HUES48 (cell line): ENCODE measurements at regions not wholly inside any gene's neighbourhood (a gene's known extent, or its start where the extent isn't known, plus 50 kb on each side); places are given as distances from the start of the nearest gene placed in this dataset.

Source experiments
- H3K27ac ChIP-seq: one replicate; pipeline ENCODE4 v1.7.0; 2013; ENCODE audit warnings: low read depth, low read length, inconsistent platforms
- H3K27me3 ChIP-seq: 2 replicates; pipeline ENCODE4 v1.6.1; 2013; ENCODE audit warnings: mild to moderate bottlenecking, low read length; ENCODE audit not compliant: control insufficient read depth, insufficient read depth
- H3K36me3 ChIP-seq: 2 replicates; pipeline ENCODE4 v1.6.1; 2013; ENCODE audit warnings: low read length; ENCODE audit not compliant: control insufficient read depth, insufficient read depth
- H3K4me1 ChIP-seq: 2 replicates; pipeline ENCODE4 v1.6.1; 2013; ENCODE audit warnings: mild to moderate bottlenecking, low read length; ENCODE audit not compliant: control insufficient read depth, insufficient read depth
- H3K4me3 ChIP-seq: 2 replicates; pipeline ENCODE4 v1.5.1; 2013; ENCODE audit warnings: mild to moderate bottlenecking, low read depth, low read length
- H3K9ac ChIP-seq: 2 replicates; pipeline ENCODE4 v1.6.1; 2013; ENCODE audit warnings: mild to moderate bottlenecking, low read depth, low read length, moderate library complexity
- H3K9me3 ChIP-seq: 2 replicates; pipeline ENCODE4 v1.6.1; 2013; ENCODE audit warnings: low read length; ENCODE audit not compliant: control insufficient read depth, insufficient read depth

DNA sequence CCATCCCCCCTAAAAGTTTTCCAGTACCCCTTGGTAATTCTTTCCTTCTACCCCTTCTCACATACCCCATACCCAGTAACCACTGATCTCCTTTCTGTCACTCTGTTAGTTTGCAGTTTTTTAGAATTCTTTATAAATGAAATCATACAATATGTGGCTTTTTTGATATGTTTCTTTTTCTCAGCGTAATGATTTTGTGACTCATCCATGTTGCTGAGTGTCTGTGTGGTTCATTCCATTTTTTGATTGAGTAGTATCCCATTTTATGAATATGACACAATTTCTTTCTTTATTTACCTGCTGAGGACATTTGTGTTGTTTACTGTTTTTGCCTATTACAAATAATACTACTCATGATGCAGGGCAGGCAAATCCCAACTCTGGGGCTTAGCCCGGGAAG is 1605.3 kb downstream of the BRINP3 start:
- Histone ChIP-seq H3K27ac (no peak overlapping the region), H3K27me3 (no peaks in the 10 kb centered on the region), H3K4me3 (no peak overlapping the region), H3K9ac (no peak overlapping the region), H3K4me1 (no peaks in the 10 kb centered on the region), H3K9me3 (no peaks in the 10 kb centered on the region), H3K36me3 (no peaks in the 10 kb centered on the region)

DNA sequence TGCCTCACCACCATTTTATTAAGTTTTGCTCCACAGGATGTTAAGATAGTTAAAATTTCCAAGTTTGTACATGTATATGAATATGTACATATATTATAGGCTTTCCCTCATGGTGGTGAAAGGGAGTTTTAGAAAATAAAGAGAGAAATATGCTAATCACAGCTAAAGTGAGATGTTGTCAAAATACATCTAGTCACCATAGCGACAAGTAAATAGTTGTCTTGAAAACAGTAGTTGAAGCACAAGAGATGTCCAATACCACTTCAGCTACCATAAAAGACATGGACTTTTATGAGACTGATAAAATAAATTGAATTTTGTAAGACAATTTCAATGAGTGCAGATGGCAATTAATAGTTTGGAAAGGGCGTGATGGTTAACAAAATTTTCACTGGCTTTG is 1600.0 kb downstream of the BRINP3 start:
- H3K36me3 ChIP-seq = no peaks in the 10 kb centered on the region
- no peaks in the 10 kb centered on the region for H3K4me1 ChIP-seq
- H3K4me3 ChIP-seq = no peak overlapping the region
- no peaks in the 10 kb centered on the region for H3K27me3 ChIP-seq
- H3K9ac ChIP-seq = no peak overlapping the region
- no peak overlapping the region for H3K27ac ChIP-seq
- no peaks in the 10 kb centered on the region for H3K9me3 ChIP-seq

DNA sequence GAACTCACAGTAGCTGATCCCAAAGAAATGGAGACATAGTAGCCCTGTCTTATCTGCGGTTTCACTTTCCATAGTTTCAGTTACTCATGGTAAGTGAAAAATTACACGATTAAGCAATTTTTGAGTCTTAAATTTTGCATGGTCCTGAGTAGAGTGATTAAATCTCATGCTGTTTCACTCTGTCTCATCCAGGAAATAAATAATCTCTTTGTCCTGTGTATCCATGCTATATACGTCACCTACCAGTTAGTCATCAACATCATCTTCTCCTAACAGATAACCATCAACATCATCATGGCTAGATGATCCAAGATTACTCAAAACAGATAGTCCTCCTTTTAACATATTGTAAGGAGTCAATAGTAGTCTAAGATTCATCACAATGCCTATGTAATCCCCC is 1589.3 kb downstream of the BRINP3 start:
- no peak overlapping the region for H3K27ac ChIP-seq
- no peaks in the 10 kb centered on the region for H3K4me1 ChIP-seq

DNA sequence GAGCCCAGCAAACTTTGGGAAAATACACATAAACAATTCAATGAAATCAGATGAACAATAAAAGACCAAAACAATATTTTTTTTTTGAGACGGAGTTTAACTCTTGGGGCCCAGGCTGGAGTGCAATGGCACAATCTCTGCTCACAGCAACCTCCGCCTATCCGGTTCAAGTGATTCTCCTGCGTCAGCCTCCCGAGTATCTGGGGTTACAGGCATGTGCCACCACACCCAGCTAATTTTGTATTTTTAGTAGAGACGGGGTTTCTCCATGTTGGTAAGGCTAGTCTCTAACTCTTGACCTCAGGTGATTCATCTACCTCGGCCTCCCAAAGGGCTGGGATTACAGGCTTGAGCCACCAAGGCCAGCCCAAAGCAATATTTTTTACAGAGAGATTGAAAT is 1588.5 kb downstream of the BRINP3 start:
- no peaks in the 10 kb centered on the region for H3K27me3 ChIP-seq
- no peak overlapping the region for H3K27ac ChIP-seq
- no peak overlapping the region for H3K4me3 ChIP-seq
- H3K4me1 ChIP-seq = no peaks in the 10 kb centered on the region
- H3K9me3 ChIP-seq = no peaks in the 10 kb centered on the region
- no peaks in the 10 kb centered on the region for H3K36me3 ChIP-seq
- H3K9ac ChIP-seq = no peak overlapping the region

More for the DNA sequence above, 1589.3 kb downstream of the BRINP3 start:
- H3K27me3 ChIP-seq = no peaks in the 10 kb centered on the region
- no peaks in the 10 kb centered on the region for H3K36me3 ChIP-seq
- no peak overlapping the region for H3K4me3 ChIP-seq
- H3K9me3 ChIP-seq = no peaks in the 10 kb centered on the region
- H3K9ac ChIP-seq = no peak overlapping the region

DNA sequence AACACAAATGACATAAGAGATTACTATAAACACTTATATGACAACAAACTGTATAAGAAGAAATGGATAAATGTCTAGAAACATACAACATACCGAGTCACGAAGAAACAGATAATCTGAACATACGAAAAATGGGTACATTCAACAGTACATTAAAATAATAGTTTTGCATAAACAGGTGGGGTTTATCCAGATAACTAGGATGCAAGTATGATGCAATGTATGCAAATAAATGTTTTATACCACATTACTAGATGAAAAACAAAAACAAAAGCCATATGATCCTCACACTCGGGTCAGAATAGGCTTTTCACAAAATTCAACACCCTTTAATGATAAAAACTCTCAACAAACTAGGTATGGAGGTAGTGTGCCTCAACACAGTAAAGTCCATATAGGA is 1585.7 kb downstream of the BRINP3 start:
- H3K4me1 ChIP-seq = no peaks in the 10 kb centered on the region
- H3K9me3 ChIP-seq = no peaks in the 10 kb centered on the region
- H3K4me3 ChIP-seq = no peak overlapping the region
- no peaks in the 10 kb centered on the region for H3K36me3 ChIP-seq
- no peaks in the 10 kb centered on the region for H3K27me3 ChIP-seq
- H3K27ac ChIP-seq = no peak overlapping the region
- H3K9ac ChIP-seq = no peak overlapping the region

DNA sequence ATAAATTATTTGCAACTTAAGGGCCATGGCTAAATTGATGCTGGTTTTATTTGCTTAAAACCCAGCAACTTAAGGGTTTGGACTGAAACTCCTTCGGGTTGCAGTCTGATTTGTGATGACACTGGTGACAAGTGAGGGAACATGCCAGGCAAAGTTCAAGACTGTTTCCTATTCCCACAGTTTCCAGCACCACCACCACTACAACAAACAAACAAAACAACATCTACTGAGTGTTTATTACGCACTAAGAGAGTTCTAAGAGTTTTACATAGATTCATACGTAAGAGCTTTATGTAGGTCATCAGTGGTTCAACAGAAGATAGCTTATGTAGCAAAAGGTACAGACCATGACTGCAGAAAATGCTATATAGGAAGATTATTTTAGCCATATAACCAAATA is 1582.1 kb downstream of the BRINP3 start:
- no peaks in the 10 kb centered on the region for H3K4me1 ChIP-seq
- H3K9me3 ChIP-seq = no peaks in the 10 kb centered on the region; the same call in 1 of the 2 replicates
- no peaks in the 10 kb centered on the region for H3K27me3 ChIP-seq

DNA sequence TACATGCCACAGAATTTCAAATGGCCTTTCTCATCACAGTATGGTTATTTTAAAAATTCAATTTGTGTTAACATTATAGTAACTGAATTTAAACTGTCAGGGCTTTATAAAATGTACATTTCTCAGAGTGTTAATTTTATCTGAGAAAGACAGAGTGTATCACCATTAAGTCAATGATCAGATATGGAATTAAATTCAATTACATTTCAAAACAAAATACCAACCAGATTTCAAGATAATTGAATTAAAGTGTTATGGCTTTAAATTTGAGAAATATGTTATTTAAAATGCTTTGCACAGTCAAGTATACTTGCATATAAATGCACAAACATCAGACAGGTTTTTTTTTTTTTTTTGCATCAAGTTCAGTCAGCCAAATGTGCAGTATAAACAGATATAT is 1574.4 kb downstream of the BRINP3 start:
- Histone ChIP-seq H3K27me3 (no peaks in the 10 kb centered on the region), H3K27ac (no peak overlapping the region), H3K4me1 (no peaks in the 10 kb centered on the region), H3K9ac (no peak overlapping the region), H3K9me3 (no peaks in the 10 kb centered on the region), H3K4me3 (no peak overlapping the region), H3K36me3 (no peaks in the 10 kb centered on the region)

More for the DNA sequence above, 1582.1 kb downstream of the BRINP3 start:
- Histone ChIP-seq H3K27ac (no peak overlapping the region), H3K9ac (no peak overlapping the region), H3K4me3 (no peak overlapping the region), H3K36me3 (no peaks in the 10 kb centered on the region)

DNA sequence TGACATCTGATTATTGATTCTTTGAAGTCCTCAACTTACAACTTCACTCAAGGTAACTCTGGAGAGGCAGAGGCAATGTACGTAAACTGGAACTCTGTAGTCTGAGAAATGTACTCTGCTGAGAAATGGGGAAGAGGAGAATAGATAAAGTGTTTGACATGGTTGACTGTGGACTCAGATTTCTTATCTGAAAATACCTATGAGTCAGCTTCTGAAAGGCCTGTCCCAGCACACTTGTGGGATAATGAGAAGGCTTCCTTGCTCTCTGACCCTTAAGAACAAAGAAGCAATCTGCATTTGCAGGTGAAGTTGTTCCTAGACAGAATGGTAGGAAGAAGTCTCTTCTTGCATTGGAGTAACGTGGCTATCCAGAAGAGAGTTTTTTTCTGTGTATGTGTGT is 1573.5 kb downstream of the BRINP3 start:
- Histone ChIP-seq H3K9me3 (no peaks in the 10 kb centered on the region), H3K36me3 (no peaks in the 10 kb centered on the region), H3K4me3 (no peak overlapping the region), H3K27me3 (no peaks in the 10 kb centered on the region), H3K9ac (no peak overlapping the region), H3K27ac (no peak overlapping the region), H3K4me1 (no peaks in the 10 kb centered on the region)

DNA sequence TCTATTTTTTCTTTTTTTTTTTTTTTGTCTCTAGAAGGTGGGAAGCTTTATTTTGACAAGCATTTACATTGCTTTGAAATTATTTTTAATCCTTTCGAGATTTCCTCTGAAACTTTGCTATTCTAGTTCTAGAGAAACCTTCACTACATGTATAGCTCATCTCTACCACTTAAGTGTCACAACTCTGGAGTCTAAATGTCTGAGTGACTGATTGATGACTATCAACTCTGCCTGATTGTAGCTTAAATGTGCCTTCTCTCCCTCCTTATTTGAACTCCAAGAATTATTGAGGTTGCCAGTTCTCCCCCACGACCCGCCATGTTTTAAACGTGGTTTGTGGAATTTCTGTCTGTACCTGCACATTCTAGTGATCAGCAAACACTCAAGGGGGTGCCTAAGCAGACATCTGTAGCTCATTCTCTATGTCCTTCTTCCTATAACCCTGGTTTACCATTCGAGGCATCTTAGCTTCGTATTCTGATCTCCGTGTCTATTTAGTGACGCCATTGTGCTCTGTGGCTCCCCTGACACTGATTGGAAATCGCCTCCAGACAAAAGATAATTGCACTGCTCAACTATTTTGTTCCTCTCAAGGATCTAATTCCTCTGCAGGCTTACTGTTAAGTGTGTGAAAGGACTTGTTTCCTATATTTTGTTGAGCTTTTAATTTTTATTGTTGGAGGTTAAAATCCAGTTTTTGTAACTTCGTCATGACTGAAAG is 1570.6 kb downstream of the BRINP3 start:
- H3K4me3 ChIP-seq = no peak overlapping the region
- H3K27me3 ChIP-seq = no peaks in the 10 kb centered on the region
- H3K27ac ChIP-seq = no peak overlapping the region
- no peaks in the 10 kb centered on the region for H3K9me3 ChIP-seq
- H3K9ac ChIP-seq = no peak overlapping the region
- no peaks in the 10 kb centered on the region for H3K36me3 ChIP-seq
- no peaks in the 10 kb centered on the region for H3K4me1 ChIP-seq

DNA sequence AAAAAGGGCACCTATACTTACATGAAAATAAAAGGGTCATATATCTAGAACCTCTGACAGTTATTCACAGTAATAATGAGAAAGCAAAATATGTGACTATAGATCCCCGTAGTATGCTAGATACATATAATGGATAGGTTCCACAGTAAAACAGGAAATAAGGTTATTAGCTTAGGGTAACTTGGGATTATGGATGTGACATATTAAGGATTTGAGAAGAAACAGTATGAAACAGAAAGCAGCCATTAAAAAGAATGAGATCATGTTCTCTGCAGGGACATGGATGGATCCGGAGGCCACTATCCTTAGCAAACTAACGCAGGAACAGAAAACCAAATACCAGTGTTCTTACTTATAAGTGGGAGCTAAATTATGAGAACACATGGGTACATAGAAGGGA is 1547.3 kb downstream of the BRINP3 start:
- Histone ChIP-seq H3K4me3 (no peak overlapping the region), H3K9me3 (no peaks in the 10 kb centered on the region), H3K4me1 (peaks cover 11% of the 10 kb centered on the region; the same call in 1 of the 2 replicates), H3K9ac (no peak overlapping the region), H3K27ac (no peak overlapping the region), H3K27me3 (no peaks in the 10 kb centered on the region), H3K36me3 (no peaks in the 10 kb centered on the region)

DNA sequence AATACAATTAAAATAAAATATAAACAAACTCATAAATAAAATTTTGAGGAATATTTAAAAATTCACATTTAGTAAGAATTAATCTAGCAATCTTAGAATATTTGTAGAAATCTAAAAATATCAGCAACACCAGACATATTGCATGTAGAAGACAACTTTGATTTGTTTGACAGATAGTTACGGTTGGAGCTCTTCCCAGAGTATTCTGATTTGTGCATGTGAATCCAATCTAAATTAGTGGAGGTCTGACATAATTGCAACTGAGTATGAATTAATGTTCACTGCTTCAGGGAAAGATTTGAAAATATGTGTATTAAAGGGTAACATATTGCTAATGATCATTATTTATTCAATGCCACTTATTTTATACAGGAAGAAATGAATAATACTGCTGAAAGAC is 1546.2 kb downstream of the BRINP3 start:
- Histone ChIP-seq H3K4me1 (peaks cover 11% of the 10 kb centered on the region; the same call in 1 of the 2 replicates), H3K9ac (no peak overlapping the region), H3K4me3 (no peak overlapping the region), H3K36me3 (no peaks in the 10 kb centered on the region), H3K27me3 (no peaks in the 10 kb centered on the region), H3K9me3 (no peaks in the 10 kb centered on the region), H3K27ac (no peak overlapping the region)
